Peyer's patch (tissue), 4 donors: ENCODE measurements at regions not wholly inside any gene's neighbourhood (a gene's known extent, or its start where the extent isn't known, plus 50 kb on each side); places are given as distances from the start of the nearest gene placed in this dataset.

Source experiments
- CTCF ChIP-seq, 6 experiments: fragments of 450-650 bp in 4 of 6; fragments of 200-600 bp in 2 of 6; sonication (generic) in 1 of 6; IDR thresholded peaks; one replicate each; pipeline ENCODE4 v1.5.1; 2017 to 2019; ENCODE audit warnings: antibody characterized with exemption in 6 of 6, mild to moderate bottlenecking in 3 of 6, moderate library complexity in 1 of 6
- POLR2A ChIP-seq, 2 donors: fragments of 450-650 bp; IDR thresholded peaks; one replicate each; pipeline ENCODE4 v1.5.1; 2017; ENCODE audit warnings: antibody characterized with exemption in 2 of 2, mild to moderate bottlenecking in 2 of 2, moderate library complexity in 2 of 2

- TF ChIP-seq POLR2A (IDR thresholded peaks at IDR 0.05) (no peak), CTCF (IDR thresholded peaks at IDR 0.05) (no peak)
These were observed 226.5 kb upstream of the CDH4 start for GRCh38 chr20:61025536-61025935.
